ENCODE measurements at regions not wholly inside any gene's neighbourhood (a gene's known extent, or its start where the extent isn't known, plus 50 kb on each side); places are given as distances from the start of the nearest gene placed in this dataset.

GRCh38 chr6:104466306-104466705, 393.4 kb downstream of the HACE1 start:
- TF ChIP-seq, protein P1, sequence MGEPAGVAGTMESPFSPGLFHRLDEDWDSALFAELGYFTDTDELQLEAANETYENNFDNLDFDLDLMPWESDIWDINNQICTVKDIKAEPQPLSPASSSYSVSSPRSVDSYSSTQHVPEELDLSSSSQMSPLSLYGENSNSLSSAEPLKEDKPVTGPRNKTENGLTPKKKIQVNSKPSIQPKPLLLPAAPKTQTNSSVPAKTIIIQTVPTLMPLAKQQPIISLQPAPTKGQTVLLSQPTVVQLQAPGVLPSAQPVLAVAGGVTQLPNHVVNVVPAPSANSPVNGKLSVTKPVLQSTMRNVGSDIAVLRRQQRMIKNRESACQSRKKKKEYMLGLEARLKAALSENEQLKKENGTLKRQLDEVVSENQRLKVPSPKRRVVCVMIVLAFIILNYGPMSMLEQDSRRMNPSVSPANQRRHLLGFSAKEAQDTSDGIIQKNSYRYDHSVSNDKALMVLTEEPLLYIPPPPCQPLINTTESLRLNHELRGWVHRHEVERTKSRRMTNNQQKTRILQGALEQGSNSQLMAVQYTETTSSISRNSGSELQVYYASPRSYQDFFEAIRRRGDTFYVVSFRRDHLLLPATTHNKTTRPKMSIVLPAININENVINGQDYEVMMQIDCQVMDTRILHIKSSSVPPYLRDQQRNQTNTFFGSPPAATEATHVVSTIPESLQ (CRISPR knock-in tag; IDR thresholded peaks at IDR 0.05), result no peak
- TF ChIP-seq CTCF (IDR thresholded peaks at IDR 0.05 in 2 of 3, conservative IDR thresholded peaks at IDR 0.05 in 1 of 3; ENCODE audit: insufficient read depth in 2 of 3, low read depth in 1 of 3, low read length in 3 of 3), result no peak
- TF ChIP-seq ZNF175 (CRISPR knock-in tag; IDR thresholded peaks at IDR 0.05; ENCODE audit: low read depth), result no peak
- TF ChIP-seq POLR2AphosphoS5 (IDR thresholded peaks at IDR 0.05; ENCODE audit: control insufficient read depth, insufficient read depth, low read depth, low read length), result no peak
- no peak for TF ChIP-seq EZH2 (IDR thresholded peaks at IDR 0.05; ENCODE audit: borderline replicate concordance, low read depth, low read length)
- TF ChIP-seq FOXM1 (IDR thresholded peaks at IDR 0.05; ENCODE audit: low read depth), result no peak
- TF ChIP-seq FOXM1 (CRISPR knock-in tag; IDR thresholded peaks at IDR 0.05; ENCODE audit: low read depth), result no peak
